Keratinocyte (primary cell): ENCODE measurements at regions not wholly inside any gene's neighbourhood (a gene's known extent, or its start where the extent isn't known, plus 50 kb on each side); places are given as distances from the start of the nearest gene placed in this dataset.

Source experiments
- CTCF ChIP-seq, 3 experiments: IDR thresholded peaks in 1 of 3; conservative IDR thresholded peaks in 1 of 3; optimal IDR thresholded peaks in 1 of 3; 2 replicates in 2 of 3; 3 replicates in 1 of 3; pipeline versions ENCODE3 to v1.5.1; 2011; ENCODE audit warnings: low read length in 3 of 3, mild to moderate bottlenecking in 3 of 3, moderate library complexity in 2 of 3, control low read depth in 1 of 3, inconsistent platforms in 1 of 3; ENCODE audit not compliant: insufficient read depth in 2 of 3; ENCODE audit errors: extremely low read depth in 1 of 3
- EZH2 ChIP-seq: IDR thresholded peaks from one replicate; pipeline ENCODE4 v1.6.1; 2012; ENCODE audit warnings: inconsistent platforms, mild to moderate bottlenecking, low read length, moderate library complexity

DNA sequence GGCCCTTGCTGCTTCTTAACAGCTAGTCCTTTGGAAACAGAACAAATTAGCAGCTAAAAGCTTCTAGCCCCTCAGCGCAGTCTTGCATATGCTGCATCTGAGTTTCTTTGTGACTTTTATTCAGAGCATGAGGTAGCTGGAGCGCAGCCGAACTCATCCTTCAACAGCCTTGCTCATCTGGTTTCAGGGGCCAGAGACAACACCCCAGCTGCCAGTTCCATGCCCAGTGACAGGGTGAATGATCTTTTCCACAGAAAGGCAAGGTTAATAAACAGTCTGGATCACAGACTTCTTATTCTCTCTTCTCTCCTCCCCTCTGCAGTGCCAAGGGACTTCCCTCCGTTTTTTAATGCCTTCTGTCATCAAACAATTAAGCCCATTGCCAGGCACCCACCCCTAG, 216.6 kb upstream of the INTU start:
- no peak for TF ChIP-seq CTCF (optimal IDR thresholded peaks at IDR 0.05 in 1 of 3, IDR thresholded peaks at IDR 0.05 in 1 of 3, conservative IDR thresholded peaks at IDR 0.05 in 1 of 3; ENCODE audit: extremely low read depth in 1 of 3, insufficient read depth in 2 of 3, low read length in 3 of 3)
- no peak for TF ChIP-seq EZH2
